H9 (cell line): ENCODE measurements at regions not wholly inside any gene's neighbourhood (a gene's known extent, or its start where the extent isn't known, plus 50 kb on each side); places are given as distances from the start of the nearest gene placed in this dataset.

Experiments used
- DNase-seq: peaks from one replicate; pipeline ENCODE4 v3.0.0-alpha.2; 2017
- H2AFZ ChIP-seq: one replicate; pipeline ENCODE4 v1.6.1; 2013; ENCODE audit warnings: mild to moderate bottlenecking, low read length, control low read depth, moderate library complexity
- H2AK5ac ChIP-seq: 2 replicates; pipeline ENCODE4 v1.6.1; 2013; ENCODE audit warnings: low read length, control low read depth, mixed read lengths; ENCODE audit not compliant: insufficient read length
- H2BK120ac ChIP-seq: one replicate; pipeline ENCODE4 v1.6.1; 2013; ENCODE audit warnings: low read depth, mild to moderate bottlenecking, low read length, control low read depth, inconsistent platforms; ENCODE audit not compliant: poor library complexity, severe bottlenecking
- H2BK12ac ChIP-seq: 2 replicates; pipeline ENCODE4 v1.6.1; 2013; ENCODE audit warnings: low read length, control low read depth, mixed read lengths, low read depth; ENCODE audit not compliant: insufficient read length
- H2BK15ac ChIP-seq: 2 replicates; pipeline ENCODE4 v1.6.1; 2013; ENCODE audit warnings: low read depth, low read length, control low read depth
- H2BK20ac ChIP-seq: one replicate; pipeline ENCODE4 v1.6.1; 2013; ENCODE audit warnings: low read depth, mild to moderate bottlenecking, low read length, control low read depth, inconsistent platforms; ENCODE audit not compliant: poor library complexity, severe bottlenecking
- H2BK5ac ChIP-seq: 2 replicates; pipeline ENCODE4 v1.6.1; 2013; ENCODE audit warnings: low read length, control low read depth, mixed read lengths; ENCODE audit not compliant: insufficient read length
- H3K14ac ChIP-seq: 2 replicates; pipeline ENCODE4 v1.6.1; 2013; ENCODE audit warnings: low read length, control low read depth; ENCODE audit not compliant: insufficient read depth
- H3K18ac ChIP-seq: 2 replicates; pipeline ENCODE4 v1.6.1; 2013; ENCODE audit warnings: low read depth, mild to moderate bottlenecking, mixed read lengths, low read length, control low read depth; ENCODE audit not compliant: insufficient read length
- H3K23ac ChIP-seq: 2 replicates; pipeline ENCODE4 v1.6.1; 2013; ENCODE audit warnings: low read length, control low read depth, mixed read lengths, low read depth; ENCODE audit not compliant: insufficient read length
- H3K23me2 ChIP-seq: 2 replicates; pipeline ENCODE4 v1.6.1; 2013; ENCODE audit warnings: low read depth, mild to moderate bottlenecking, mixed read lengths, low read length, control low read depth; ENCODE audit not compliant: insufficient read length, poor library complexity, severe bottlenecking
- H3K27ac ChIP-seq: 2 replicates; pipeline ENCODE4 v1.5.1; 2013; ENCODE audit warnings: low read length, control low read depth, mixed read lengths, low read depth; ENCODE audit not compliant: insufficient read length
- H3K27me3 ChIP-seq: 2 replicates; pipeline ENCODE4 v1.6.1; 2013; ENCODE audit warnings: low read length, control low read depth, inconsistent platforms; ENCODE audit not compliant: insufficient read depth
- H3K4ac ChIP-seq: 2 replicates; pipeline ENCODE4 v1.6.1; 2013; ENCODE audit warnings: low read depth, mild to moderate bottlenecking, control low read depth, inconsistent platforms, low read length, moderate library complexity
- H3K4me1 ChIP-seq: 2 replicates; pipeline ENCODE4 v1.6.1; 2013; ENCODE audit warnings: low read length, control low read depth, inconsistent platforms; ENCODE audit not compliant: insufficient read depth
- H3K4me2 ChIP-seq: 2 replicates; pipeline ENCODE4 v1.6.1; 2013; ENCODE audit warnings: low read length, control low read depth, mixed read lengths; ENCODE audit not compliant: insufficient read length, insufficient read depth
- H3K56ac ChIP-seq: 2 replicates; pipeline ENCODE4 v1.6.1; 2013; ENCODE audit warnings: low read depth, mild to moderate bottlenecking, mixed read lengths, low read length, control low read depth; ENCODE audit not compliant: insufficient read length
- H3K79me1 ChIP-seq: 2 replicates; pipeline ENCODE4 v1.6.1; 2013; ENCODE audit warnings: low read depth, mild to moderate bottlenecking, moderate library complexity, low read length, control low read depth, inconsistent platforms; ENCODE audit not compliant: insufficient read depth, poor library complexity, severe bottlenecking
- H3K79me2 ChIP-seq: 2 replicates; pipeline ENCODE4 v1.6.1; 2013; ENCODE audit warnings: low read length, control low read depth, inconsistent platforms; ENCODE audit not compliant: insufficient read depth
- H3K9ac ChIP-seq: 2 replicates; pipeline ENCODE4 v1.6.1; 2013; ENCODE audit warnings: low read length, control low read depth, mixed read lengths; ENCODE audit not compliant: insufficient read length; ENCODE audit errors: extremely low read depth
- H3K9me3 ChIP-seq: one replicate; pipeline ENCODE4 v1.6.1; 2013; ENCODE audit warnings: low read depth, low read length, inconsistent platforms; ENCODE audit not compliant: control insufficient read depth
- H3T11ph ChIP-seq: one replicate; pipeline ENCODE4 v1.6.1; 2013; ENCODE audit warnings: mild to moderate bottlenecking, low read length, control low read depth, inconsistent platforms
- H4K20me1 ChIP-seq: one replicate; pipeline ENCODE4 v1.6.1; 2013; ENCODE audit not compliant: control insufficient read depth, insufficient read length, insufficient read depth
- H4K5ac ChIP-seq: 2 replicates; pipeline ENCODE4 v1.6.1; 2013; ENCODE audit warnings: low read depth, mild to moderate bottlenecking, mixed read lengths, low read length, control low read depth; ENCODE audit not compliant: insufficient read length
- H4K8ac ChIP-seq: replicated peaks from 2 replicates; pipeline ENCODE4 v1.6.1; 2013; ENCODE audit warnings: low read length, control low read depth, mixed read lengths, low read depth; ENCODE audit not compliant: insufficient read length
- H4K91ac ChIP-seq: 2 replicates; pipeline ENCODE4 v1.6.1; 2013; ENCODE audit warnings: low read depth, mild to moderate bottlenecking, moderate library complexity, mixed read lengths, low read length, control low read depth; ENCODE audit not compliant: insufficient read length
- H3K27ac Mint-ChIP-seq, 3 experiments: 2 replicates in 2 of 3; 3 replicates in 1 of 3; pipeline ENCODE4 v1.8.0; 2020 to 2021; ENCODE audit warnings: mixed read lengths in 3 of 3, mild to moderate bottlenecking in 1 of 3, moderate library complexity in 1 of 3
- H3K27me3 Mint-ChIP-seq: 2 replicates; pipeline ENCODE4 v1.8.0; 2021; ENCODE audit warnings: low read depth, mild to moderate bottlenecking, moderate library complexity, mixed read lengths
- H3K36me3 Mint-ChIP-seq, 3 experiments: 2 replicates in 2 of 3; 3 replicates in 1 of 3; pipeline ENCODE4 v1.8.0; 2020 to 2021; ENCODE audit warnings: low read depth in 3 of 3, mixed read lengths in 3 of 3; ENCODE audit not compliant: insufficient read depth in 1 of 3
- H3K4me1 Mint-ChIP-seq, 2 experiments: 2 replicates each; pipeline ENCODE4 v1.8.0; 2020; ENCODE audit warnings: mixed read lengths in 2 of 2
- H3K4me3 Mint-ChIP-seq, 2 experiments: 2 replicates in 1 of 2; 3 replicates in 1 of 2; pipeline ENCODE4 v1.8.0; 2020 to 2021; ENCODE audit warnings: mild to moderate bottlenecking in 2 of 2, mixed read lengths in 2 of 2, moderate library complexity in 1 of 2
- H3K9me3 Mint-ChIP-seq, 2 experiments: 2 replicates in 1 of 2; 3 replicates in 1 of 2; pipeline ENCODE4 v1.8.0; 2020; ENCODE audit warnings: mild to moderate bottlenecking in 2 of 2, mixed read lengths in 2 of 2, moderate library complexity in 1 of 2
- WGBS: extraction: QIAGEN DNeasy Blood & Tissue Kit; methylation state at CpG from one replicate; pipeline ENCODE4 v1.1.7; 2013; ENCODE audit warnings: missing lambda C conversion rate, low lambda C conversion rate, mixed read lengths; ENCODE audit not compliant: insufficient read length; ENCODE audit errors: extremely low coverage; 5-methylcytosine and 5-hydroxymethylcytosine counted together
- TF ChIP-seq, protein P1 (sequence below): fragments of 200-600 bp; sonication (generic); conservative IDR thresholded peaks from 3 replicates; pipeline ENCODE4 v1.8.0; 2021; ENCODE audit warnings: antibody characterized with exemption, mild to moderate bottlenecking

GRCh38 chr17:14780097-14780651 is 479.3 kb downstream of the HS3ST3B1 start:
- Histone ChIP-seq H4K8ac (no peak overlapping the region), H2AK5ac (no peak overlapping the region), H3K23ac (no peak overlapping the region), H4K5ac (no peak overlapping the region), H3K27me3 (no peaks in the 10 kb centered on the region), H3K79me2 (no peaks in the 10 kb centered on the region), H2BK12ac (no peak overlapping the region), H3T11ph (no peak overlapping the region), H3K4me2 (no peak overlapping the region), H3K18ac (no peak overlapping the region), H3K56ac (no peak overlapping the region), H3K23me2 (no peaks in the 10 kb centered on the region), H2BK5ac (no peak overlapping the region), H2AFZ (no peak overlapping the region), H3K4ac (no peak overlapping the region), H2BK120ac (no peak overlapping the region), H2BK20ac (no peak overlapping the region), H3K4me1 (peaks cover 17% of the 10 kb centered on the region; the same call in 1 of the 2 replicates), H3K27ac (no peak overlapping the region), H4K20me1 (no peaks in the 10 kb centered on the region), H3K14ac (no peak overlapping the region; the same call in 1 of the 2 replicates), H3K9me3 (no peaks in the 10 kb centered on the region), H2BK15ac (no peak overlapping the region), H3K79me1 (no peaks in the 10 kb centered on the region), H4K91ac (no peak overlapping the region), H3K9ac (no peak overlapping the region)
- H3K27ac Mint-ChIP-seq, result peak overlapping the region; percentile 33 to 49 (median 45); a peak in 3 of 7 replicates
- no CpG with 5 or more reads among the region's 13 CpGs for WGBS
- H3K9me3 Mint-ChIP-seq, result peaks cover 3 to 4% of the 10 kb centered on the region in 2 experiments; a peak in 3 of 5 replicates
- TF ChIP-seq, protein P1, sequence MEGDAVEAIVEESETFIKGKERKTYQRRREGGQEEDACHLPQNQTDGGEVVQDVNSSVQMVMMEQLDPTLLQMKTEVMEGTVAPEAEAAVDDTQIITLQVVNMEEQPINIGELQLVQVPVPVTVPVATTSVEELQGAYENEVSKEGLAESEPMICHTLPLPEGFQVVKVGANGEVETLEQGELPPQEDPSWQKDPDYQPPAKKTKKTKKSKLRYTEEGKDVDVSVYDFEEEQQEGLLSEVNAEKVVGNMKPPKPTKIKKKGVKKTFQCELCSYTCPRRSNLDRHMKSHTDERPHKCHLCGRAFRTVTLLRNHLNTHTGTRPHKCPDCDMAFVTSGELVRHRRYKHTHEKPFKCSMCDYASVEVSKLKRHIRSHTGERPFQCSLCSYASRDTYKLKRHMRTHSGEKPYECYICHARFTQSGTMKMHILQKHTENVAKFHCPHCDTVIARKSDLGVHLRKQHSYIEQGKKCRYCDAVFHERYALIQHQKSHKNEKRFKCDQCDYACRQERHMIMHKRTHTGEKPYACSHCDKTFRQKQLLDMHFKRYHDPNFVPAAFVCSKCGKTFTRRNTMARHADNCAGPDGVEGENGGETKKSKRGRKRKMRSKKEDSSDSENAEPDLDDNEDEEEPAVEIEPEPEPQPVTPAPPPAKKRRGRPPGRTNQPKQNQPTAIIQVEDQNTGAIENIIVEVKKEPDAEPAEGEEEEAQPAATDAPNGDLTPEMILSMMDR, result no peak
- DNase-seq, result no peak
- H3K4me1 Mint-ChIP-seq, result peaks cover 47 to 55% of the 10 kb centered on the region in 2 experiments
- no peaks in the 10 kb centered on the region for H3K27me3 Mint-ChIP-seq
- H3K4me3 Mint-ChIP-seq, result peak overlapping the region in 1 of 2 experiments; percentile 29; a peak in 1 of 5 replicates
- H3K36me3 Mint-ChIP-seq, result peaks cover 0 to 5% (median 1%) of the 10 kb centered on the region in 3 experiments; a peak in 5 of 7 replicates
